ENCODE measurements at regions not wholly inside any gene's neighbourhood (a gene's known extent, or its start where the extent isn't known, plus 50 kb on each side); places are given as distances from the start of the nearest gene placed in this dataset.

GRCh38 chr1:191290441-191290840 lies 812.8 kb upstream of the BRINP3 start:
- TF ChIP-seq, protein P1, sequence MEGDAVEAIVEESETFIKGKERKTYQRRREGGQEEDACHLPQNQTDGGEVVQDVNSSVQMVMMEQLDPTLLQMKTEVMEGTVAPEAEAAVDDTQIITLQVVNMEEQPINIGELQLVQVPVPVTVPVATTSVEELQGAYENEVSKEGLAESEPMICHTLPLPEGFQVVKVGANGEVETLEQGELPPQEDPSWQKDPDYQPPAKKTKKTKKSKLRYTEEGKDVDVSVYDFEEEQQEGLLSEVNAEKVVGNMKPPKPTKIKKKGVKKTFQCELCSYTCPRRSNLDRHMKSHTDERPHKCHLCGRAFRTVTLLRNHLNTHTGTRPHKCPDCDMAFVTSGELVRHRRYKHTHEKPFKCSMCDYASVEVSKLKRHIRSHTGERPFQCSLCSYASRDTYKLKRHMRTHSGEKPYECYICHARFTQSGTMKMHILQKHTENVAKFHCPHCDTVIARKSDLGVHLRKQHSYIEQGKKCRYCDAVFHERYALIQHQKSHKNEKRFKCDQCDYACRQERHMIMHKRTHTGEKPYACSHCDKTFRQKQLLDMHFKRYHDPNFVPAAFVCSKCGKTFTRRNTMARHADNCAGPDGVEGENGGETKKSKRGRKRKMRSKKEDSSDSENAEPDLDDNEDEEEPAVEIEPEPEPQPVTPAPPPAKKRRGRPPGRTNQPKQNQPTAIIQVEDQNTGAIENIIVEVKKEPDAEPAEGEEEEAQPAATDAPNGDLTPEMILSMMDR (IDR thresholded peaks at IDR 0.05; ENCODE audit: borderline replicate concordance, extremely low read depth, low read length, poor library complexity, severe bottlenecking): no peak
- TF ChIP-seq EZH2 (IDR thresholded peaks at IDR 0.05; ENCODE audit: borderline replicate concordance, low read depth, low read length, severe bottlenecking): no peak
- H2AFZ ChIP-seq (ENCODE audit: low read depth, low read length): peak overlapping the region; percentile 26; the same call in 1 of the 2 replicates
- no peak overlapping the region for H3K27ac ChIP-seq (ENCODE audit: low read length)
- H3K36me3 ChIP-seq (ENCODE audit: insufficient read depth, low read length): no peaks in the 10 kb centered on the region
- no peaks in the 10 kb centered on the region for H4K20me1 ChIP-seq (ENCODE audit: insufficient read depth, low read length)
- no peak overlapping the region for H3K9ac ChIP-seq (ENCODE audit: low read depth, low read length)
- H3K4me2 ChIP-seq (ENCODE audit: insufficient read depth, low read length): no peak overlapping the region
- no peaks in the 10 kb centered on the region for H3K27me3 ChIP-seq (ENCODE audit: insufficient read depth, low read length, poor library complexity)
- no peaks in the 10 kb centered on the region for H3K9me3 ChIP-seq (ENCODE audit: insufficient read depth, low read length, severe bottlenecking)
- H3K4me1 ChIP-seq (ENCODE audit: insufficient read depth, low read length): no peaks in the 10 kb centered on the region
- no peaks in the 10 kb centered on the region for H3K79me2 ChIP-seq (ENCODE audit: insufficient read depth, low read length)
- H3K4me3 ChIP-seq (ENCODE audit: low read depth in 1 of 2, low read length in 2 of 2): no peak overlapping the region
- ATAC-seq (ENCODE audit: insufficient read depth, low read depth) (no peak), DNase-seq (no peak)

GRCh38 chr1:191305370-191305769 lies 827.7 kb upstream of the BRINP3 start:
- Histone ChIP-seq H3K36me3 (ENCODE audit: insufficient read depth, low read length) (no peaks in the 10 kb centered on the region), H2AFZ (ENCODE audit: low read depth, low read length) (no peak overlapping the region), H3K27ac (ENCODE audit: low read length) (no peak overlapping the region), H3K27me3 (ENCODE audit: insufficient read depth, low read length, poor library complexity) (no peaks in the 10 kb centered on the region), H3K9me3 (ENCODE audit: insufficient read depth, low read length, severe bottlenecking) (peaks cover 17% of the 10 kb centered on the region), H3K79me2 (ENCODE audit: insufficient read depth, low read length) (no peaks in the 10 kb centered on the region), H3K4me1 (ENCODE audit: insufficient read depth, low read length) (no peaks in the 10 kb centered on the region), H3K4me2 (ENCODE audit: insufficient read depth, low read length) (no peak overlapping the region), H3K9ac (ENCODE audit: low read depth, low read length) (no peak overlapping the region), H4K20me1 (ENCODE audit: insufficient read depth, low read length) (no peaks in the 10 kb centered on the region), H3K4me3 (ENCODE audit: low read depth in 1 of 2, low read length in 2 of 2) (no peak overlapping the region)
- DNase-seq: no peak
- ATAC-seq (ENCODE audit: insufficient read depth, low read depth): no peak
- TF ChIP-seq, protein P1 (IDR thresholded peaks at IDR 0.05; ENCODE audit: borderline replicate concordance, extremely low read depth, low read length, poor library complexity, severe bottlenecking): no peak
- no peak for TF ChIP-seq EZH2 (IDR thresholded peaks at IDR 0.05; ENCODE audit: borderline replicate concordance, low read depth, low read length, severe bottlenecking)

GRCh38 chr1:191306916-191307315 lies 829.3 kb upstream of the BRINP3 start:
- no peak overlapping the region for H3K9ac ChIP-seq (ENCODE audit: low read depth, low read length)
- H3K4me2 ChIP-seq (ENCODE audit: insufficient read depth, low read length): no peak overlapping the region
- H3K9me3 ChIP-seq (ENCODE audit: insufficient read depth, low read length, severe bottlenecking): peaks cover 17% of the 10 kb centered on the region
- peak; percentile 35; the same call in 1 of the 3 replicates for ATAC-seq (ENCODE audit: insufficient read depth, low read depth)
- H3K4me1 ChIP-seq (ENCODE audit: insufficient read depth, low read length): no peaks in the 10 kb centered on the region
- H3K27ac ChIP-seq (ENCODE audit: low read length): no peak overlapping the region
- H3K36me3 ChIP-seq (ENCODE audit: insufficient read depth, low read length): no peaks in the 10 kb centered on the region
- no peak for TF ChIP-seq EZH2 (IDR thresholded peaks at IDR 0.05; ENCODE audit: borderline replicate concordance, low read depth, low read length, severe bottlenecking)
- TF ChIP-seq, protein P1 (IDR thresholded peaks at IDR 0.05; ENCODE audit: borderline replicate concordance, extremely low read depth, low read length, poor library complexity, severe bottlenecking): no peak
- no peaks in the 10 kb centered on the region for H3K27me3 ChIP-seq (ENCODE audit: insufficient read depth, low read length, poor library complexity)
- DNase-seq: no peak
- no peaks in the 10 kb centered on the region for H3K79me2 ChIP-seq (ENCODE audit: insufficient read depth, low read length)
- H3K4me3 ChIP-seq (ENCODE audit: low read depth in 1 of 2, low read length in 2 of 2): no peak overlapping the region
- no peak overlapping the region for H2AFZ ChIP-seq (ENCODE audit: low read depth, low read length)
- no peaks in the 10 kb centered on the region for H4K20me1 ChIP-seq (ENCODE audit: insufficient read depth, low read length)

- no peaks in the 10 kb centered on the region for H3K27me3 ChIP-seq (ENCODE audit: insufficient read depth, low read length, poor library complexity)
- no peaks in the 10 kb centered on the region for H3K9me3 ChIP-seq (ENCODE audit: insufficient read depth, low read length, severe bottlenecking)
- TF ChIP-seq, protein P1 (IDR thresholded peaks at IDR 0.05; ENCODE audit: borderline replicate concordance, extremely low read depth, low read length, poor library complexity, severe bottlenecking): no peak
- no peak for TF ChIP-seq EZH2 (IDR thresholded peaks at IDR 0.05; ENCODE audit: borderline replicate concordance, low read depth, low read length, severe bottlenecking)
- H3K9ac ChIP-seq (ENCODE audit: low read depth, low read length): no peak overlapping the region
- DNase-seq: no peak
- no peak overlapping the region for H2AFZ ChIP-seq (ENCODE audit: low read depth, low read length)
- H3K79me2 ChIP-seq (ENCODE audit: insufficient read depth, low read length): no peaks in the 10 kb centered on the region
- ATAC-seq (ENCODE audit: insufficient read depth, low read depth): peak; percentile 52; the same call in 2 of the 3 replicates
- no peak overlapping the region for H3K4me3 ChIP-seq (ENCODE audit: low read depth in 1 of 2, low read length in 2 of 2)
- no peak overlapping the region for H3K4me2 ChIP-seq (ENCODE audit: insufficient read depth, low read length)
- no peaks in the 10 kb centered on the region for H4K20me1 ChIP-seq (ENCODE audit: insufficient read depth, low read length)
- H3K27ac ChIP-seq (ENCODE audit: low read length): no peak overlapping the region
- H3K36me3 ChIP-seq (ENCODE audit: insufficient read depth, low read length): no peaks in the 10 kb centered on the region
- H3K4me1 ChIP-seq (ENCODE audit: insufficient read depth, low read length): no peaks in the 10 kb centered on the region; the same call in 1 of the 2 replicates
These were observed 838.2 kb upstream of the RGS18 start for GRCh38 chr1:191320062-191320461.
